ENCODE measurements at regions not wholly inside any gene's neighbourhood (a gene's known extent, or its start where the extent isn't known, plus 50 kb on each side); places are given as distances from the start of the nearest gene placed in this dataset.
A peak's percentile ranks its signal among the peaks of the same experiment; 100 is the strongest.

DNA sequence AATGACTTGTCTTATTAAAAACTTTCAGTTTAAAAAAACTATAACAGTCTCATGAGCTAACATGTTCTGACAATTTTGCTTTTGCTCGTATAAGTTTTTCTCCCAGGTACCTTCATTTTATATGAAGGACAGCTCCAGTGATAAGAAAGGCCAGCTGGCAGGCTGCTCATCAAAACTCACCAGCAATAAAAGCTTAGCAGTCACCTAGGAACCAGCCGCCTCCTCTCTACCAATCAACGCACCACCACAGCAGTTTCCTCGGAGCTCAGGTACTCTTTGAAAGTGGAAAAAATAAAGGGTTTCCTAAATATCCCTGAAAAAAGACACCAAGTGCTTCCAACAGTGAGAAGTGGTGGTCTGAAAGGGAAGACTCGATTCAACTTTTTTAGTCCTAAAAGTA, 100.9 kb upstream of the CCDC150 start:
- DNase-seq: no peak

- DNase-seq: no peak
These were observed 94.5 kb upstream of the CCDC150 start for GRCh38 chr2:196544906-196545433.

DNA sequence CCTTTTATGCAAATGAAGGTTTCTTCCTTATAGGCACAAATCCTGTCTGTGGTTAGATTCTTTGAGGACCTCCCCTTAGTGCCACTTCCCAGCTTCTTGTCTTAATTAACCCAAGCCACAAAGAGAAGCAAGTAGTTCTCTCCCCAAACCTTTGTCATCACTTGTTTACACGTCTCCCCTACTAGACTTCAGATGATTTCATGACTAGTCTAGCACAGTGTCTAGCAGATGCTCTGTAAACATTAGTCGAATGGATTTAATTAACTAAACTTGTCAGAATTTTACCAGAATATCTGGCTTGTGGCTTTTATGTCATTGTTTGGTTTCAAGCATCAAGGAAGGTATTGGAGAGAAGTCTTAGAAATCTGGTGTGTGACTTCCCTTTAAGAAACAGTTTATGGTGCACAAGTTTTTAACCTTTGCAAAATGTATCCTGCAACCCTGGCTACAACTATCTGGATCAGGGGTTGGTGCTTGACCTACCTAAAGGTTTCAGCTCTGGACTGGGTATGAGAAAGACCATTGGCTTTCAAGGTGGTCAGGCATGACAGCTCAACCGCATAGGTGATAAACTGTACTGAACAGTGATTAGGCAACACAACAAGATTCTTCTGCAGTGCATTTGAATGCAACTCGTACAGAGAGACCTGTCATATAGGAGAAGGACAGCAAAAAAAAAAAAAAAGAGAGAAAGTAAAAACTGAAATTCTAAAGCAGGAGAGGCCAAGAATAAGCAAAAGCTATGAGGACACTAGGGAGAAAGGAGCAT, 93.2 kb upstream of the CCDC150 start:
- DNase-seq: no peak

GRCh38 chr2:196549052-196549451, 90.5 kb upstream of the CCDC150 start:
- no peak for DNase-seq

DNA sequence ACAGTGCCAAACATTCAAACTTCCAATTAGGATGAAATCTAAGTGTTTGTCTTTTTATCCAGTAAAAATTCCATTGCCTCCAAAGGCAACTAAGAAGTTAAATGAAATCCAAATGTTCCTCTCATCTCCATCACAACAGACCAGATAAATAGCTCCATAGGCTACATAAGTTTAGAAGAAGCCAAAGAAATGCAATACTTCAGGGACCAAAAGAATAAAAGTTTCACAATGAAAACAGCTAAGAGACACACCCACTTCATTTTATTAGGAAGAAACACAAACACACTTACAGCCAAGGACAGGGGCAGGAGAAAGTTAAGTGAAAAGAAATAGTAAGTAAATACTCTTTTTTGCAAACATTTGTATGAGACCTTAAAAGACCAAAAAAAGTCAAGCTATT, 88.5 kb upstream of the CCDC150 start:
- DNase-seq: no peak

DNA sequence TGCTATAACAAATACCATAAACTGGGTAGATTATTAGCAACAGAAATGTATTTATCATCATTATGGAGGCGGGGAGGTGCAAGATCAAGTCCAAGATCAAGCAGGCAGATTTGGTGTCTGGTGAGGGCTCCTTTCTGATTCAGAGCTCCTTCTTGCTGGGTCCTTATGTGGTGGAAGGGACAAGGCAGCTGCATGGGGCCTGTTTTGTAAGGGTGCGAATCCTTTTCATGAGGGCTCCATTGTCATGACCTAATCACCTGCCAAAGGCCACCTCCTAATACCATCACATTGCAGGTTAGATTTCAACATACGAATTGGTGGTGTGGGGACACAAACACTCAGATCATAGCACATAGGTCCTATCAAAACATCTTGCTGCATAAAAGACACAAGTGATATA, 84.4 kb upstream of the CCDC150 start:
- no peak for DNase-seq

GRCh38 chr2:196555726-196556125, 83.8 kb upstream of the CCDC150 start:
- DNase-seq: no peak

DNA sequence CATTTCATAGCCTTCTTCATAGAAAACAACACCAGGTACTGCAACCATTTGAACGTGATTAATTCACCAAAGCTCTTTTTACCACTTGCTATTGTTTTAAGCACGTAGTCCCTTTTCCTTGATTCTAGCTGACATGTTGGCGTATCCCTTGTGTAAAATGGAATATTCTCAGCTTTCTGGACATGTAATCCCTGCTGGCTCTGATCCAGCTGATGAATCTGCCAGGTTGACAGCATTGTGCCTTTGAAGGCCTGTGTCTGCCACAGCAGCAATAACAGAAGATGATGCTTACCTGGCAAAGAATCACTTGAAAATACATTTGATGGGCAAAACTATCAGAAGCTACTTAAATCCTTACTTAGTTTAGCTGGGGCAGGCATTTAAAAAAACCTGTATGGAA, 81.0 kb upstream of the CCDC150 start:
- no peak for DNase-seq

GRCh38 chr2:196563876-196564275, 75.6 kb upstream of the CCDC150 start:
- DNase-seq: no peak

DNA sequence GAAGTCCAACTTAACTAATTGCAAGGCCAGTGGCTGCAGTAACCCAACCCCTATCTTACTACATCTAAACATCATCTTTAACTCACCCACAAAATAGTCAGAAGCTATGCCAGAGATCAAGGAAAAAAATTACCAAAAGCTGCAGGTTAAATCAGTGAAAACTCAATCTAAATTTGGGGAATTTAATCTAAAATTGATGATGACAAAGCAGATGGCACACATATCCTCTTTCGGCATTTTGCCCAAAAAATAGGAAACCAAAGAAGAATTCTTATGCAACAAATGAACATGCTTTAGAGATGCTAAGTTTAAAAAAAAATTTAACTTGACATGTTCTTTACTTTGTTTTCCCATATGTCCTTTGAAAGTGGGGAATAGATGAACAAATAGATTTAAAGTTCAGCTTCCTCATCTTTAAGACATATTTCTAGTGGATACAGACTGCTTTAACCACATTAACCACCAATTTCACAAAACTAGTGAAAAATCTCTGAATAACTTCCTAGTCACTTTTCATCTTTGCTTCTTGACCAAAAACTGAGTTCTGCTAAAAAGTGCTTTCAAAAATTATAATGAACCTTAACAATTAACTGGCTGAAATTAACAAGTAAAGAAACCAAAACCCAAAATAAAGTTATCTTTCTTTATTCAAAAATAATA, 74.3 kb upstream of the CCDC150 start:
- no peak for DNase-seq

DNA sequence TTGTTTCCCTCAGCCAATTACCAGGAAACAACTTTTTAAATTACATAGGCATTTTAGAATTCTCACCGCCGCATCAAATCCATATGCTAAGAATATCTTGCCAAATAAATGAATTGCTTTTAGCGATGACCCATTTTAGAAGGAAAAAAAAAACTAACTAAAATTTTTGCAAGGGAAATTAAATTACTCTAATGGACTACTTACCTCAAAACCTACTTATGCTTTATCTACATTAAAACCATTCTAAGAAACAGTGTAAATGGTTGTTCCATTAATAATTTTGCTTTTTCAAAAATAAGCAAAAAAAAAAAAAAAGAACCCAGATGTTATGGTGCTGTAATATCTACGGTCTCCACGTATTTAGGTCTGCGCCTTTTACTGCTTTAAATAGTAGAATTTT, 73.5 kb upstream of the CCDC150 start:
- no peak for DNase-seq

DNA sequence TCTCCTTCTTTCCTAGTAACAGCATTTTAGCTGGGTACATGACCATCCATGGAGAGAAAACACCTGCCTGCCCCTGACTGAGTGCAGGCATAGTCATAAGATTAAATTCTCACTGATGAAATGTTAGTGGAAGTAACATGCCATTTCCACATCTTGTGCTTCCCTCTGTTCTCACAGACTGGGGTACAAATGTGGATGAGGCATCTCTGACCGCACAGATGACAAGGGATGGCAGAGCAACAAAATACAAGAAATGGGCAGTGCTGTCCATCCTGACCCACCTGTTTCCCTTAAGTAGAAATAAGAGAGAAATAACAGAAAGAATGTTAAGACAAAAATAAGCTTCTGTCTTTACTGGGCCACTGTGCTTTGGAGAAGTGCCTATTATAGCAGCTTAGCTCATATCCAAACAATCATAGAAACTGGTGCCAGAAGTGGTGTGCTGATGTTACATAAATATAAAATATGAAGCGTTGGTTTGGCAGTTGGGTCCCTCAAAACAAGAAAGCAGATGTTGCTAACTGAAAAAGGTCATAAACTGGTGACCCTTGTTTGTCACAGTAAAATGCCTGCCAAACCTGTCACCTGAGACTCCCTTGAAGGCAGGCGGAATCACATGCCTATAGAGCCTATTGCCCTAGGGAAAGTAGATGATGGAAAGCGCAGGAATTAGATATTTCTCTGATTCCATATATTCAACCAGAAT, 72.4 kb upstream of the CCDC150 start:
- no peak for DNase-seq

DNA sequence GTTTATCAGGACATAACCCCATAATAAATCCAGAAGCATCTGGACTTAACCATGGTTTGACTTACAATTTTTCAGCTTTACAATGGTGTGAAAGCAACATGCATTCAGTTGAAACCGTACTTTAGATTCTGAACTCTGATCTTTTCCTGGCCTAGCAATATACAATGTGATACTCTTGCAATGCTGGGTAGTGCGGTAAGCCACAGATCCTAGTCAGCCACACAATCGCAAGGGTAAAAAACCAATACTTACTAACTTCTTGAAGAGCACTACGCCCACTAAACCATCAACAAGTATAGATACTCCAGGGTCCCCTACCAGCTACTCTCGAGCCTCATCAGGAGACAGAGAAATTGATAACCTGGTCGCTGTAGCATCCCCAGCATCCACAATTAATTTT, 71.0 kb upstream of the CCDC150 start:
- no peak for DNase-seq

- no peak for DNase-seq
These were observed 54.6 kb upstream of the CCDC150 start for GRCh38 chr2:196584903-196585302.

GRCh38 chr2:196586511-196586991, 53.0 kb upstream of the CCDC150 start:
- DNase-seq: peak; percentile 11

DNA sequence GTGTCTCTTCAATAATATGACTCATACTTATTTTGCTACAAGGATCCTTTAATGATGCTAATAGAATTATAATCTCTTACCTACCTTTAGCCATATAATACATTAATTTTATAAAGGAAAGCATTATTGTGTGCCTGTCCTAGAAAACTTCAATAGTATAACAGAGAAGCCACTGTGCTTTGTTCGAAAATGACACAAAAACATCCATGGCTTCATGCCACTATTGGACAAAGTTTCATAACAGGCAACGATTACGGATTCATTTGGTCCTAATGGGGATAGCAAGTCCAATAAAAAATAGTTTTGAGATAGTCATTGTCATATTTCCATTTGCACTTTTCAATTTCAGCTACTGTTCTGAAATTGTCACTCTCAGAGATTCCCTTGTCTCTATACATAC, 52.5 kb upstream of the CCDC150 start:
- DNase-seq: no peak

GRCh38 chr2:196587739-196588138, 51.8 kb upstream of the CCDC150 start:
- DNase-seq: no peak

- DNase-seq: no peak
These were observed 50.1 kb upstream of the CCDC150 start for GRCh38 chr2:196589419-196589818.

All from NCI-H2081 treated with DMSO at 0.1 percent for 48 hours (cell line).